ENCODE measurements at regions not wholly inside any gene's neighbourhood (a gene's known extent, or its start where the extent isn't known, plus 50 kb on each side); places are given as distances from the start of the nearest gene placed in this dataset.

DNA sequence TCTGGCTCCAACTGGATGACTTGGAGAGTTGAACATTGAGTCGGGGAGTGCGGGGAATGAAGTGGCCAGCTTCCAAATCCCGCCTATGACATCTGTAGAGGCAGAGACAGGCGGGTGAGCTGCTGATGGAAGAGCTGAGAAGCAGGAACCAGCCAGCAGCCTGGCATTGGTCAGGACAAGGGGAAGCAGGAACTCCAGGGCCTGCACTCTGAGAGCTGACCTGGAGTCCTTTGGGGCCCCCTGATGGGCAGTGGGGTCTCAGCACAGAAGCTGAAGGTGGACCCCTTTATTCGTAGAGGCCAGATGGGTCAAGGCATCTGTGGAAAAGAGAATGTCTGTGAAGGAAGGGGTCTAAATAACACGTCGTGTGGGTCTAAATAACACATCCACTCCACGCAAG is 57.0 kb downstream of the SEC61G start:
- Histone ChIP-seq H3K9ac (ENCODE audit: low read depth, low read length) (no peak overlapping the region), H3K4me1 (ENCODE audit: control insufficient read depth, insufficient read depth, low read length) (no peaks in the 10 kb centered on the region), H3K27me3 (ENCODE audit: control insufficient read depth, insufficient read depth, low read length) (no peaks in the 10 kb centered on the region), H3K4me3 (ENCODE audit: low read depth, low read length) (no peak overlapping the region), H3K9me3 (ENCODE audit: control insufficient read depth, insufficient read depth, low read length) (no peaks in the 10 kb centered on the region), H3K36me3 (ENCODE audit: control insufficient read depth, insufficient read depth, low read length) (no peaks in the 10 kb centered on the region)

DNA sequence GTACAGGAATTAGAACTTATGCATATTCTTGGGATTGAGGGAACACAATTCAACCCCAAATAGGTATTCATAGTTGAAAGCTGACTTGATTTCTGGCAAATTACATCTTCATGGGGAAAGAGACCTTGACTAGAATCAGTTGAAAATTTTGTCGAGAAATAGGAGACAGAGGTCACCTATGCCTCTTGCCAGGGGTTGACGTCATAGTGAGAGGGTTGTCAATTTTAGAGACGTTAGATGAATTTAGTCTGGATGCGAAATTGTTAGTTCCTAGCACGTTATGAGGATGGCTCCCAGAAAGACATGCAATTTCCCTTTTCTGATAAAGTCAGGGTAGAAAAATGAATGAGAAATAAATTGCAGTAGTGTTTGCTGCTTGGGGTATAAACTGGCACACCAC is 59.3 kb downstream of the SEC61G start:
- Histone ChIP-seq H3K9ac (ENCODE audit: low read depth, low read length) (no peak overlapping the region), H3K9me3 (ENCODE audit: control insufficient read depth, insufficient read depth, low read length) (no peaks in the 10 kb centered on the region), H3K4me3 (ENCODE audit: low read depth, low read length) (no peak overlapping the region), H3K27me3 (ENCODE audit: control insufficient read depth, insufficient read depth, low read length) (no peaks in the 10 kb centered on the region), H3K4me1 (ENCODE audit: control insufficient read depth, insufficient read depth, low read length) (no peaks in the 10 kb centered on the region), H3K36me3 (ENCODE audit: control insufficient read depth, insufficient read depth, low read length) (no peaks in the 10 kb centered on the region)

DNA sequence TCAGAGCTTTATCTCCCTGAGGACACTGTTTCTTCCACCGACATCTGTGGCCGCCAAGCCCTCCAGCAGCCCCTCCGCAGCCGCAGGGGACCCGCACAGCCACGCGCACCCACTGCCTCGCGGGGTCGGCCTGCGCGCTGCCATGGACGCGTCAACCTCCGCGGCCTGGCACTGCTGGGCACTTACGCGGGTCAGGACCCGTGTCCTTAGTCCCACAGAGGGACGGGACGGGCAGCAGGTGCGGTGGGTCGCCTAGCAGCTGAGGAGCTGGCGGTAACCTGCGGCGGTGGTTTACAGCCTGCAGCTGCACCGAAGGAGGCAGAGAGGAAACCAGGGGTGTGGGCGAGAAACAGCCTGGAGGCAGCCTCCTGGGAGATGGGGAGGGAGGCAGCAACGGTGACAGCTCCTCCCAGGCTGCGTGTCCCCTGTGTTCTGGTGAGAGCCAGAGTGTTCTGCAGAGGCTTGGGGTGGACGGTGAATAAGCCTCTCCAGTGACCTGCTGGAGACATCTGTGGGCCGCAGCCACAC is 61.3 kb downstream of the SEC61G start:
- H3K9ac ChIP-seq (ENCODE audit: low read depth, low read length): no peak overlapping the region
- peak overlapping the region; percentile 31 for H3K4me3 ChIP-seq (ENCODE audit: low read depth, low read length)
- no peaks in the 10 kb centered on the region for H3K4me1 ChIP-seq (ENCODE audit: control insufficient read depth, insufficient read depth, low read length)
- no peaks in the 10 kb centered on the region for H3K36me3 ChIP-seq (ENCODE audit: control insufficient read depth, insufficient read depth, low read length)
- H3K9me3 ChIP-seq (ENCODE audit: control insufficient read depth, insufficient read depth, low read length): no peaks in the 10 kb centered on the region
- H3K27me3 ChIP-seq (ENCODE audit: control insufficient read depth, insufficient read depth, low read length): no peaks in the 10 kb centered on the region

DNA sequence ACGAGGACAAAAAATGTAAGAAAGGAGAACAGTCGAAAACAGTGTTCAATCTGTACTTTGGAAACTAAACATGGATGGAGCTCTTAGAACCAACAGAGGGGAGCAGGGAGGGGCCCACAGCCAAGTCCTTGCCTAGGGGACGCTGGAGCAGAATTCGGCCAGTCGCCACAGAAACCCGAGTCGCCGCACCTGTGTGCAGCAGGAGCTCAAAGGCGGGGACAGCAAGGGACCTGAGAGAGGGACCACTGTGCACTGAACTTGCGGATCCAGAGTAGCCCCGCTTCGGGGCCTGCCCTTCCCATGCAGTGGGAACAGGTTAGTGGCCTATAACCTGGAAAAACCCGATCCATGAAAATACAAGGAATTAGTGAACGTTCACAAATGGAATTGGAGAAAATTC is 68.1 kb downstream of the SEC61G start:
- no peaks in the 10 kb centered on the region for H3K36me3 ChIP-seq (ENCODE audit: control insufficient read depth, insufficient read depth, low read length)
- no peaks in the 10 kb centered on the region for H3K9me3 ChIP-seq (ENCODE audit: control insufficient read depth, insufficient read depth, low read length)
- H3K4me1 ChIP-seq (ENCODE audit: control insufficient read depth, insufficient read depth, low read length): peaks cover 12% of the 10 kb centered on the region
- H3K4me3 ChIP-seq (ENCODE audit: low read depth, low read length): no peak overlapping the region
- no peaks in the 10 kb centered on the region for H3K27me3 ChIP-seq (ENCODE audit: control insufficient read depth, insufficient read depth, low read length)
- H3K9ac ChIP-seq (ENCODE audit: low read depth, low read length): no peak overlapping the region

DNA sequence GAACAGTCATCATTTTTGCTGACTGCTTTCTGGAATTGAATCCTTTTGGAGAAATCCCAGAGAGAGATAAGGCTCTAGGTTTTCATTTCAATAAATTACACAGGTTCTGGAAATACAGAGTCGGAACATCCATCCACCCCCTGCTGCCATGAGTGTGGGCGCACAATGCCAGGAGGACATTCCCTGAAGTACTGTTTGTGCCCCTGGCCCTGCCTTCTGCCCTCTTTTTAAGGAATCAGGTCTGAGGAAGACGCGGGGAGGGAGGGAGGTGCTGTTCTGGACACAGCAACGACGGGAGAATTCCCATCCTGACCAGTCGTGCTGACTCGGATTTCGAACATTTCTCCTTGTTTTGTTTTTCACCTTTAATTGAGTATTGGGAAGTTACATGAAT is 69.0 kb downstream of the SEC61G start:
- Histone ChIP-seq H3K9ac (ENCODE audit: low read depth, low read length) (no peak overlapping the region), H3K4me3 (ENCODE audit: low read depth, low read length) (no peak overlapping the region), H3K36me3 (ENCODE audit: control insufficient read depth, insufficient read depth, low read length) (no peaks in the 10 kb centered on the region), H3K4me1 (ENCODE audit: control insufficient read depth, insufficient read depth, low read length) (peaks cover 12% of the 10 kb centered on the region), H3K9me3 (ENCODE audit: control insufficient read depth, insufficient read depth, low read length) (no peaks in the 10 kb centered on the region), H3K27me3 (ENCODE audit: control insufficient read depth, insufficient read depth, low read length) (no peaks in the 10 kb centered on the region)

DNA sequence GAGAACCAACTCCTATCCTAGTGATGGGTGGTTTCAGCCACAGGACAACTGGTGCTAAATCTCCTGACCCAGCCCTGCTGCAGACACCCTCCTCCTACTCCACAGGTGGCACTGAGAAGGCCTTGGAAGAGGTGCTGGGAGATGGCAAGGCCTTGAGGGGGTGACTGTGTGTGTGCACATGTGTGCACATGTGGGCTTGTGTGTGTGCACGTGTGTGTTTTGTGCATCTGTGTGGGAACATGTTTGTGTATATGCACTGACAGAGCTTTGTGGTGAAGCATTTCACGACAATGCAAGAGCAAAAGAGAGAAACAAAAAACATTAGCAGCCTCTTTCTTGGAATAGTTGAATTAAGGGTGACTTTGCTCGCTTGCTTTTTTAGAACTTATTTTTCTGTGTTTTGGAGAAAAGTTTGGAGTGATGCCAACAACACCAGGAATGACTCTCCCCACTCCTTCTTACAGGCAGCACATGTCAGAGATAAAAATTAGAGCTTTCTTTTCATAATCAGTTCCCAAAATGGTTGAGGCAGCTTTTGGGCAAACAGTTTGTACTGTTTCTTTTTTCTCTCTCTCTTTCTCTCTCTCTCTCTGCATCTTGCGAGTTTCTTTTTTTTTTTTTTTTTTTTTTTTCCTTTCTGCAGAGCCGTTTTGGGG is 69.5 kb downstream of the SEC61G start:
- Histone ChIP-seq H3K9me3 (ENCODE audit: control insufficient read depth, insufficient read depth, low read length) (no peaks in the 10 kb centered on the region), H3K9ac (ENCODE audit: low read depth, low read length) (no peak overlapping the region)

DNA sequence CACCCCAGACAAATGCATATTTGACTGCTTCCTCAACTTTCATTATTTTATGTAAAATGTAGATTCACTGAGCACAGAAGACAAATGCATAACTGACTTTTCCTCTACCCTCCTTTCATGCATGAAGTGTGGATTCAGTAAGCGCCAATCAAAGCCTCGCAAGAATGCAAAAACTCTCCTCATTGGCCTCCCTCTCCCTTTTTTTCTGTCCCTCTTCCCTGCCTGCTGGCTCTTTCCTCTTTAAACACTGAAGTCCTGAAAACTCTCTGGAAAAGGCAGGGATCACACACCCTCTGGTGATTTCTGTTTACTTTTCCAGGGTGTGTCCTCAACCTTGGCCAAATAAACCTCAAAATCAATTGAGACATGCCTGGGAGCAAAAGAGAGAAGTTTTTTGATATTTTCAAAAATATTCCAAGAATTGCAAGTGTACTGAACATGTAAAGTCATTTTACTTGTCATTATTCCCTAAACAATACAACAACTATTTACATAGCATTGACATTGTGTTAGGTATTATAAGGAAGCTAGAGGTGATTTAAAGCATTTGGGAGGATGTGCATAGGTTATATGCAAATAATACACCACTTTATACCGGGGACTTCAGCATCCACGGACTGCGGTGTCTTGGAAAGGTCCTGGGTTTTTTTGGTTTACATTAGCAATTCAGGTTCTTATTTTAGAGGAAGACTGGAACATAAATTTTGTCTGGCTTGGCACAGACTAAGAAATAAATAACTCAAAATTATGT is 71.4 kb downstream of the SEC61G start:
- Histone ChIP-seq H3K9me3 (ENCODE audit: control insufficient read depth, insufficient read depth, low read length) (no peaks in the 10 kb centered on the region), H3K27me3 (ENCODE audit: control insufficient read depth, insufficient read depth, low read length) (no peaks in the 10 kb centered on the region), H3K4me1 (ENCODE audit: control insufficient read depth, insufficient read depth, low read length) (peaks cover 12% of the 10 kb centered on the region), H3K9ac (ENCODE audit: low read depth, low read length) (no peak overlapping the region), H3K4me3 (ENCODE audit: low read depth, low read length) (no peak overlapping the region), H3K36me3 (ENCODE audit: control insufficient read depth, insufficient read depth, low read length) (no peaks in the 10 kb centered on the region)

More for the DNA sequence above, 69.5 kb downstream of the SEC61G start:
- H3K4me1 ChIP-seq (ENCODE audit: control insufficient read depth, insufficient read depth, low read length): peaks cover 12% of the 10 kb centered on the region
- H3K27me3 ChIP-seq (ENCODE audit: control insufficient read depth, insufficient read depth, low read length): no peaks in the 10 kb centered on the region
- H3K4me3 ChIP-seq (ENCODE audit: low read depth, low read length): no peak overlapping the region
- no peaks in the 10 kb centered on the region for H3K36me3 ChIP-seq (ENCODE audit: control insufficient read depth, insufficient read depth, low read length)

DNA sequence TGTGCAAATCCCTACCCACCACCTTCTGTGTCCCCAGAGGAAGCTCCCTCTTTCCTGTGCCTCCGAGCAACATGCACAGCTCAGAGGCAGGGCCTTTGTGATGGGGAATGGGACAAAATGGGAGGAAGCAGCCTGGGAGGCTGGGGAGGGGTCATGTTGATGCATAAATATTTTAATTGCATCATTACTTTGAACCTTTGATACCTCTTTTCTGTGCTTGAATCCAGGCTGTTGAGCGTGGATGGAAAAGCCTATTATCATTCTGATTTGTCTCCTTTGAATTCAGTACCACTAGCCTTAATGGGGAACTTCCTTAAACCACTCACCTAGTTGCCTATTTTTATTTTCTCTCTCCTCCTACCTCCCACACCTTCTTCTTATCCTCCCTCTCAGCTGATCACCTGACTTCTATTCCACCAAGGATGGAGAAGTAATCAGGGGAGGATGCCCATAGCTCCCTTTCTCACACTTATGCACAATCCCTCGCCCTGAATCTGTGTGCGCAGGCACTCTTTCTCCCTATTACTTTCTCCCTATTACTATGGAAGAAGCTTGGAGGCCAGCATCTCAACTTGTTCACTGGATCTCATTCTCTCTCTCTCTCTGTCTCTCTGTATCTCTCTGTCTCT is 78.5 kb downstream of the SEC61G start:
- no peak overlapping the region for H3K4me3 ChIP-seq (ENCODE audit: low read depth, low read length)
- no peaks in the 10 kb centered on the region for H3K9me3 ChIP-seq (ENCODE audit: control insufficient read depth, insufficient read depth, low read length)
- H3K27me3 ChIP-seq (ENCODE audit: control insufficient read depth, insufficient read depth, low read length): no peaks in the 10 kb centered on the region
- peaks cover 18% of the 10 kb centered on the region for H3K4me1 ChIP-seq (ENCODE audit: control insufficient read depth, insufficient read depth, low read length)
- H3K9ac ChIP-seq (ENCODE audit: low read depth, low read length): no peak overlapping the region
- no peaks in the 10 kb centered on the region for H3K36me3 ChIP-seq (ENCODE audit: control insufficient read depth, insufficient read depth, low read length)

DNA sequence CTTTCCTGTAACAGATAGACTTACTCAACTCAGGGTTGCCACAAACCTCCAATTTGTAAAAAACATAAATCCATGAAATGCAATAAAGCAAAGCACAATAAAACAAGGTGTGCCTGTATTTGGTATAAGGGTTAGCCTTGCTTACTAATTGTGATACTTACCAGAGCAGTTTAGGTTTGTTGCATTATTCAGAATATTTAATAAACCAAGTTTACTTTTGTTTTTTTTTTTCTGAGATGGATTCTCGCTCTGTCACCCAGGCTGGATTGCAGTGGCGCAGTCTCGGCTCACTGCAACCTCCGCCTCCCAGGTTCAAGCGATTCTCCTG is 79.6 kb downstream of the SEC61G start:
- H3K4me1 ChIP-seq (ENCODE audit: control insufficient read depth, insufficient read depth, low read length): peaks cover 18% of the 10 kb centered on the region
- H3K4me3 ChIP-seq (ENCODE audit: low read depth, low read length): no peak overlapping the region
- H3K9me3 ChIP-seq (ENCODE audit: control insufficient read depth, insufficient read depth, low read length): no peaks in the 10 kb centered on the region
- no peaks in the 10 kb centered on the region for H3K27me3 ChIP-seq (ENCODE audit: control insufficient read depth, insufficient read depth, low read length)
- no peaks in the 10 kb centered on the region for H3K36me3 ChIP-seq (ENCODE audit: control insufficient read depth, insufficient read depth, low read length)
- no peak overlapping the region for H3K9ac ChIP-seq (ENCODE audit: low read depth, low read length)

DNA sequence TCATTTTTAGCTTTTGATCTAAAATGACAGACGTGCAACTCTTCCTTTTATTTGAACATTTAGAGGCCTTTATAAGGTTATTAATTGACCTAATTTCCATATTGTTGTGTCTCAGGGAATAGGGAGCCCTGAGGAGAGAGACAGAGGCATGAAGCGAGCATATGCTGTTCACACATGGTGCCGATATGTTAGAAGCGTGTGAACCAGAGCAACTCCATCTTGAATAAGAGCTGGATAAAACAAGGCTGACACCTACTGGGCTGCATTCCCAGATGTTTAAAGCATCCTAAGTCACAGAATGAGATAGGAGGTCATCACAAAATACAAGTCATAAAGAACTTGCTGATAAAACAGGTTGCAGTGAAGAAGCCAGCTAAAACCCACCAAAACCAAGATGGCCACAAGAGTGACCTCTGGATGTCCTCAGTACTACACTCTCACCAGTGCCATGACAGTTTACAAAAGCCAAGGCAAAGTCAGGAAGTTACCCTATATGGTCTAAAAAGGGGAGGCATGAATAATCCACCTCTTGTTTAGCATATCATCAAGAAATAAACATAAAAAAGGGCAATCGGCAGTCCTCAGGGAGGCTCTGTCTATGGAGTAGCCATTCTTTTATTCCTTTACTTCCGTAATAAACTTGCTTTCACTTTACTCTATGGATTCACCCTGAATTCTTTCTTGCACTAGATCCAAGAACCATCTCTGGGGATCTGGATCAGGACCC is 80.1 kb downstream of the SEC61G start:
- H3K9me3 ChIP-seq (ENCODE audit: control insufficient read depth, insufficient read depth, low read length): no peaks in the 10 kb centered on the region
- H3K9ac ChIP-seq (ENCODE audit: low read depth, low read length): no peak overlapping the region
- H3K27me3 ChIP-seq (ENCODE audit: control insufficient read depth, insufficient read depth, low read length): no peaks in the 10 kb centered on the region
- H3K4me3 ChIP-seq (ENCODE audit: low read depth, low read length): no peak overlapping the region
- no peaks in the 10 kb centered on the region for H3K36me3 ChIP-seq (ENCODE audit: control insufficient read depth, insufficient read depth, low read length)
- H3K4me1 ChIP-seq (ENCODE audit: control insufficient read depth, insufficient read depth, low read length): peaks cover 18% of the 10 kb centered on the region

DNA sequence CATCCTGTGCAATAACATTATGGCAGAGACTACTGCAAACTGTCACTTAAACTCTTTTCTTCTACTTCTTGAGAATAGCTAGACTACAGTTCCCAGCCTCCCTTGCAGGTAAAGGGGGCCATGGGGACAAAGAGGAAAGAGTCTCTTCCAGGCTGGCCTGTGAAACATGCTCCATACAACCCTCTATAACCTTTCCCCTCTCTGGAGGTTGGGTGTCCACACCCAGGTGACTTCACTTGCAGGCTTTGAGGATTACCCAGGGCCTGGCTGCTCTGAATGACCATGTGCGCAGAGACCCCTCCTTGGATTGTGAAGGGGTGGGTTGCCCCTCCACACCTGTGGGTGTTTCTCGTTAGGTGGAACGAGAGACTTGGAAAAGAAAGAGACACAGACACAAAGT is 84.1 kb downstream of the SEC61G start:
- H3K4me1 ChIP-seq (ENCODE audit: control insufficient read depth, insufficient read depth, low read length): peaks cover 4% of the 10 kb centered on the region
- no peaks in the 10 kb centered on the region for H3K9me3 ChIP-seq (ENCODE audit: control insufficient read depth, insufficient read depth, low read length)
- H3K27me3 ChIP-seq (ENCODE audit: control insufficient read depth, insufficient read depth, low read length): no peaks in the 10 kb centered on the region
- H3K9ac ChIP-seq (ENCODE audit: low read depth, low read length): no peak overlapping the region
- H3K36me3 ChIP-seq (ENCODE audit: control insufficient read depth, insufficient read depth, low read length): no peaks in the 10 kb centered on the region
- H3K4me3 ChIP-seq (ENCODE audit: low read depth, low read length): no peak overlapping the region

Data from iPS-15b (cell line).